ENCODE measurements at regions not wholly inside any gene's neighbourhood (a gene's known extent, or its start where the extent isn't known, plus 50 kb on each side); places are given as distances from the start of the nearest gene placed in this dataset.
"Not testable (repeated sequence)": the region's sequence is repeated elsewhere in the genome, so short reads cannot be mapped to it uniquely, and the experiment has no call there.

DNA sequence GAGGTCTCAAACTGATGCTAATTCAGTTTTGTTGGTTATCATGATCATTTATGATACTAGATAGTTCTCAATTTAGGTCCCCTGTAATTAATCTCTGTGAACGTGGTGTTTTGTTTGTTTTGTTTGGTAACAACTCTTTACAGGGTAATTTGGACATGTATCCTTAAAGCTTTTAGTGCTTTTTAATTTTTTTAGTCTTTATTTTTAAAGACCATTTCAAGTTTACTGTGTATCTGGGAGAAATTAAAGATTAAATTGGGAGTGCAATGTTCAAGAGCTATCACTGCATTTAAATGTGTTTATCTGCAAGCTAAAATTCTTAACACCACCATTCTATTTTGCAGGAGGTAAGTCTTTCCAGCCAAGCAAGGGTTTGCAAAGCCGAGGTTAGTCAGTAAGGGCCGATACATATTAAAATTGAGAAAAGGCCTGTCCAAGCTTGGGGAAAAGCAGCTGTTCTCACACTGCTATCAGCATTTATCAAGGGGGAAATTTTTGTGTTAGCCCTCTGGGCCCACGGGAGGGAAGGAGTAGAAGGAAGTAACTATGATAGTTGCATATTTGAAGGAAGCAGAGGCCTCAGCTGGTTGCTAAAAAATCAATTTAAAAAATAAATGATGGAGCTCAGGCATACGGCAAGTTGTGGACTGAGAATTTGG lies 59.3 kb upstream of the ZNF217 start:
- DNase-seq (ENCODE audit: low read depth in 2 of 2, low spot score in 1 of 2) = no peak

DNA sequence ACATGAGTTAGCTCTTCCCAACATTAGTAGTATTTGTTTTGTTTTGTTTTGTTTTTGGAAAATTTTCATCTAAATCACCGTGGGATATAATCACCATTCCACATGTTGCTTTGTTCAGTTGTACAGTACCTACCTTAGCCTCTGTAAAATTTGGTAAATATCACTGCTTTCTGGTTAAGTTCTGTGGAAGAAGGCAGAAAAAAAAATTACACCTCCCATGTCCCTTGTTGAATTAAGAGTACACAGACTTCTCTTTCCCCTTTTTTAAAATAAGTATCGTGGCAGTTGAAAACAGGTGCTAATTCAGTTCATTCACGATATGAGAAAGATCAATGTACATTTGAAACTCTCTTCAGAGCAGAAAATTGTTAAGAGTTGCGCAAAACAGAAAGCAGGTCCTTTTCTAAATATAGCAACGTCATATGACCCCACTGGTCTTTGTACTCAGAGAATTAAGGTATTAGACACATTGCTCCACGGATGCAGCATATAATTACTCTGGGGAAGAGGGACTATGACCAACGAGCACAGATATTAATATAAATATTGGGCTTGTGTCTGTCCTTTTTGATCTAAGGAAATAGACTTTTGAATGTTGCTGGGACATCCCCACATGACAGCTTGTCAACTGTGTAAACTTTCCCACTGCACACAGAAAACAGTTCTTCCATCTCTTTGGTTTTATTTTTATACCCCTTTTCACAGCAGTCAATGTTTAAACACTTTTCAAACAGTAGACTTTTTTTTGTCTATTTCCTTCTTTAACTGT lies 58.6 kb upstream of the ZNF217 start:
- DNase-seq (ENCODE audit: low read depth in 2 of 2, low spot score in 1 of 2) = no peak

DNA sequence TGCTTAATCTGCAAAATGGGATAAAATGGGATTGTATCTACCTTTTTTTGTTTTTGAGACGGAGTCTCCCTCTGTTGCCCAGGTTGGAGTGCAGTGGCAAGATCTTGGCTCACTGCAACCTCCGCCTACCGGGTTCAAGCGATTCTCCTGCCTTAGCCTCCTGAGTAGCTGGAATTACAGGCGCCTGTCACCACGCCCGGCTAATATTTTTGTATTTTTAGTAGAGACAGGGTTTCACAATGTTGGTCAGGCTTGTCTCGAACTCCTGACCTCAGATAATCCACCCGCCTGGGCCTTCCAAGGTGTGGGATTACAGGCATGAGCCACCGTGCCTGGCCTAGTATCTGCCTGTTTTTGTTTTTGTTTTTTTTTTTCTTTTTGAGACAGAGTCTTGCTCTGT lies 55.9 kb upstream of the ZNF217 start:
- DNase-seq (ENCODE audit: low read depth in 2 of 2, low spot score in 1 of 2) = not testable (repeated sequence)

DNA sequence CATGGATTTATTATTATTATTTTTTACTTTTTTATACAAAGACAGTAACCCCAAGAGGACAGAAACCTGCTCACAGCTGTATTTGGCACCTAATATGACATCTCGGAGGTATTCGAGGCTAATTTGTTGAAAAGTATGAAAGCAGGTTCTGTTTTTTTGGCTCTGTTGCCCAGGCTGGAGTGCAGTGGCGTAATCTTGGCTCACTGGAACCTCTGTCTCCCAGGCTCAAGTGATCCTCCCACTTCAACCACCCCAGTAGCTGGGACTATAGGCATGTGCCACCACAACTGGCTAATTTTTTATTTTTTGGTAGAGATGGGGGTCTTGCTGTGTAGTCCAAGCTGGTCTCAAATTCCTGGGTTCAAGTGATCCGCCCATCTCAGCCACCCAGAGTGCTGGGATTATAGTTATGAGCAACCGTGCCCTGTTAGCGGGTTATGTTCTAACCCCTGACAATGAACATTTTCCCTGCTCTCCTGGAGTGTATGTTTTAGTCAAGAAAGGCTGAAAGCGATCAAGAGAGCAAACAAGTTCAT lies 53.7 kb upstream of the ZNF217 start:
- DNase-seq (ENCODE audit: low read depth in 2 of 2, low spot score in 1 of 2) = no peak

DNA sequence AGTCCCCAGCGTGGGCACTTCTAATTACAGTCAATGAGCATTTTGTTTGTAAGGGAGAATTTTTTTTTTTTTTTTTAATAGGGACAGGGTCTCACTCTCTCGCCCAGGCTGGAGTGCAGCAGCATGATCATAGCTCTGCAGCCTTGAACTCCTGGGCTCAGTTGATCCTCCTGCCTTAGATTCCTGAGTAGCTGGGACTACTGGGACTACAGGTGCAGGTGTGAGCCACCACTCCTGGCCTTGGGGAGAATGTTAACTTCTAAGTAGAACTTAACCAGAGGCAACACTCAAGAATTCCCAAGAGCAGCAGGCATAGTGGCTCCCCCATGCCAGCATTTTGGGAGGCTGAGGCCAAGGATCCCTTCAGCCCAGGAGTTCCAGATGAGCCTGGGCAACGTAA lies 52.9 kb upstream of the ZNF217 start:
- no peak for DNase-seq (ENCODE audit: low read depth in 2 of 2, low spot score in 1 of 2)

- no peak for DNase-seq (ENCODE audit: low read depth in 2 of 2, low spot score in 1 of 2)
Measured at GRCh38 chr20:53645582-53645897, 51.9 kb upstream of the ZNF217 start.

GRCh38 chr20:53644108-53644507 lies 50.5 kb upstream of the ZNF217 start:
- not testable (repeated sequence) for DNase-seq (ENCODE audit: low read depth in 2 of 2, low spot score in 1 of 2)

All from stimulated activated CD8-positive, alpha-beta memory T cell treated with anti-CD3 and anti-CD28 coated beads, Interleukin-4, amount 100 ng/mL, for 4 hours (primary cell).